Transverse colon (tissue), 4 donors: ENCODE measurements at regions not wholly inside any gene's neighbourhood (a gene's known extent, or its start where the extent isn't known, plus 50 kb on each side); places are given as distances from the start of the nearest gene placed in this dataset.

Source experiments
- DNase-seq: peaks from one replicate; pipeline ENCODE4 v3.0.0-alpha.2; 2019
- H3K27ac ChIP-seq, 4 donors: fragments of 200-600 bp; sonication (generic); 2 replicates each; pipeline ENCODE4 v1.5.1; 2016 to 2018; ENCODE audit warnings: inconsistent platforms in 4 of 4
- H3K27me3 ChIP-seq: fragments of 200-600 bp; sonication (generic); 2 replicates; pipeline ENCODE4 v1.5.1; 2017; ENCODE audit warnings: inconsistent platforms
- H3K36me3 ChIP-seq, 4 donors: fragments of 200-600 bp; sonication (generic); 2 replicates each; pipeline ENCODE4 v1.5.1; 2017 to 2019; ENCODE audit warnings: inconsistent platforms in 4 of 4
- H3K4me1 ChIP-seq, 4 donors: fragments of 200-600 bp; sonication (generic); 2 replicates each; pipeline ENCODE4 v1.5.1; 2017 to 2020; ENCODE audit warnings: inconsistent platforms in 4 of 4
- H3K4me3 ChIP-seq, 4 donors: fragments of 200-600 bp; sonication (generic); 1 replicate in 1 of 4; 2 replicates in 3 of 4; pipeline versions ENCODE4 v1.5.1 to v1.6.1; 2017 to 2019; ENCODE audit warnings: inconsistent platforms in 4 of 4
- H3K9me3 ChIP-seq, 2 donors: fragments of 200-600 bp; sonication (generic); 2 replicates each; pipeline ENCODE4 v1.5.1; 2017 to 2019; ENCODE audit warnings: inconsistent platforms in 2 of 2
- CTCF ChIP-seq, 5 experiments: fragments of 200-600 bp in 3 of 5; fragments of 450-650 bp in 2 of 5; sonication (generic) in 3 of 5; IDR thresholded peaks; 1 replicate in 2 of 5; 2 replicates in 3 of 5; pipeline ENCODE4 v1.5.1; 2016 to 2017; ENCODE audit warnings: antibody characterized with exemption in 5 of 5, inconsistent platforms in 3 of 5, mild to moderate bottlenecking in 2 of 5, moderate library complexity in 1 of 5
- EP300 ChIP-seq: sonication (generic); formaldehyde crosslinking; IDR thresholded peaks from one replicate; pipeline ENCODE4 v1.6.1; 2017; ENCODE audit warnings: antibody characterized with exemption, low read depth
- POLR2A ChIP-seq: fragments of 450-650 bp; IDR thresholded peaks from one replicate; pipeline ENCODE4 v1.6.1; 2016; ENCODE audit warnings: antibody characterized with exemption, mild to moderate bottlenecking, moderate library complexity
- POLR2AphosphoS5 ChIP-seq, 3 donors: sonication (generic); formaldehyde crosslinking; IDR thresholded peaks; one replicate each; pipeline ENCODE4 v1.6.1; 2016; ENCODE audit warnings: antibody characterized with exemption in 3 of 3
- WGBS, 2 donors: methylation state at CpG; one replicate each; pipeline ENCODE4 v1.1.5; 2018; ENCODE audit warnings: low coverage in 1 of 2; 5-methylcytosine and 5-hydroxymethylcytosine counted together
- in situ Hi-C, 4 donors: fragments of 200-750 bp; cut with MboI; loops; one replicate each; pipeline versions ENCODE4 v1.15.0 to v1.15.1; 2017; ENCODE audit warnings: low sequenced_read_pairs in 3 of 4, low pct_ligation_motif_present in 1 of 4, low pct_unique_long_range_greater_than_20kb in 1 of 4
- intact Hi-C: fragments of 100-400 bp; cut with DNase I; formaldehyde crosslinking; loops from one replicate; pipeline ENCODE4 v1.15.1; 2023; ENCODE audit warnings: low total_unique reads

GRCh38 chr5:61748121-61748520 is 416.1 kb downstream of the ZSWIM6 start:
- Histone ChIP-seq H3K4me3 (no peak overlapping the region), H3K27ac (no peak overlapping the region), H3K36me3 (no peaks in the 10 kb centered on the region), H3K4me1 (no peaks in the 10 kb centered on the region), H3K9me3 (no peaks in the 10 kb centered on the region), H3K27me3 (no peaks in the 10 kb centered on the region)
- in situ Hi-C loops = no loop called here
- 90 to 95% methylated on average over 7 of the region's 7 CpGs for WGBS, 2 donors
- TF ChIP-seq CTCF (IDR thresholded peaks at IDR 0.05) (no peak), EP300 (no peak), POLR2A (no peak), POLR2AphosphoS5 (IDR thresholded peaks at IDR 0.05) (no peak)
- intact Hi-C loops = no loop called here
- no peak for DNase-seq

GRCh38 chr5:61748651-61749050 is 416.6 kb downstream of the ZSWIM6 start:
- Histone ChIP-seq H3K4me3 (no peak overlapping the region), H3K4me1 (no peaks in the 10 kb centered on the region), H3K27ac (no peak overlapping the region), H3K27me3 (no peaks in the 10 kb centered on the region), H3K36me3 (no peaks in the 10 kb centered on the region), H3K9me3 (no peaks in the 10 kb centered on the region)
- TF ChIP-seq EP300 = no peak
- no peak for TF ChIP-seq POLR2AphosphoS5 (IDR thresholded peaks at IDR 0.05)
- no peak for TF ChIP-seq POLR2A
- no peak for TF ChIP-seq CTCF (IDR thresholded peaks at IDR 0.05)
- intact Hi-C loops = no loop called here
- in situ Hi-C loops = no loop called here
- WGBS, 2 donors = 72 to 91% methylated on average over 1 of the region's 1 CpG
- DNase-seq = no peak

- no peaks in the 10 kb centered on the region for H3K27me3 ChIP-seq
- no peaks in the 10 kb centered on the region for H3K4me1 ChIP-seq
- DNase-seq = no peak
- no peaks in the 10 kb centered on the region for H3K9me3 ChIP-seq
- intact Hi-C loops (no loop called here), in situ Hi-C loops (no loop called here)
- no peaks in the 10 kb centered on the region for H3K36me3 ChIP-seq
- H3K4me3 ChIP-seq = no peak overlapping the region
- H3K27ac ChIP-seq = no peak overlapping the region
- TF ChIP-seq POLR2AphosphoS5 (IDR thresholded peaks at IDR 0.05) (no peak), POLR2A (no peak), EP300 (no peak)
Observed at GRCh38 chr5:61752588-61752987, 420.5 kb downstream of the ZSWIM6 start.

- Histone ChIP-seq H3K27ac (no peak overlapping the region), H3K9me3 (no peaks in the 10 kb centered on the region), H3K36me3 (no peaks in the 10 kb centered on the region), H3K4me3 (no peak overlapping the region), H3K4me1 (no peaks in the 10 kb centered on the region), H3K27me3 (no peaks in the 10 kb centered on the region)
- intact Hi-C loops (no loop called here), in situ Hi-C loops (no loop called here)
- WGBS, 2 donors = 69 to 100% methylated on average over 1 of the region's 1 CpG
- TF ChIP-seq POLR2AphosphoS5 (IDR thresholded peaks at IDR 0.05) (no peak), POLR2A (no peak), CTCF (IDR thresholded peaks at IDR 0.05) (no peak), EP300 (no peak)
- DNase-seq = no peak
Observed at GRCh38 chr5:61754792-61755191, 422.7 kb downstream of the ZSWIM6 start.

- Histone ChIP-seq H3K36me3 (no peaks in the 10 kb centered on the region), H3K4me1 (no peaks in the 10 kb centered on the region), H3K4me3 (no peak overlapping the region), H3K9me3 (no peaks in the 10 kb centered on the region), H3K27ac (no peak overlapping the region), H3K27me3 (no peaks in the 10 kb centered on the region)
- TF ChIP-seq POLR2AphosphoS5 (IDR thresholded peaks at IDR 0.05) (no peak), EP300 (no peak), CTCF (IDR thresholded peaks at IDR 0.05) (no peak), POLR2A (no peak)
- in situ Hi-C loops = no loop called here
- intact Hi-C loops = no loop called here
- 78 to 86% methylated on average over 3 to 4 of the region's 4 CpGs for whole genome bisulfite sequencing, 2 donors
- no peak for DNase-seq
Observed at GRCh38 chr5:61755726-61756222, 423.7 kb downstream of the ZSWIM6 start.
